ENCODE measurements at regions not wholly inside any gene's neighbourhood (a gene's known extent, or its start where the extent isn't known, plus 50 kb on each side); places are given as distances from the start of the nearest gene placed in this dataset.

DNA sequence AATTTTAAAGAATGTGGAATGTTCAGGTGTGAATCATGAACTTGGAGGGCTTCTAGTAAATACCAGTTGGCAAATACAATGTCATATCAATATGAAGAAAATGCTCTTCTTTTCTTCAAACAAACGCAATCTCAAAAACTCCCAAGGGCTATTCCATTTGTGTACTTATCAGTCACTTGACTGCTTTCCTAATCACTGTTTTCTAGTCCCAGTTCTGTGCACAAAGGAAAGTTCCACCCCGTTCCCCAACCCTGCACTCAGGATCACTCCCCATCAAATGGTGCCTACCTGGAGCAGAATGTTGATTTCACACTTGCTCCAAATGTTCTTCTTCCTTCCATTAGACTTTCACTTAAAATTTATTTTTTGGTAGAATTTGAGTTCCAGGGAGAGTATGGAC is 92.6 kb upstream of the RFC3 start:
- H3F3A ChIP-seq (ENCODE audit: insufficient read depth, low read length, poor library complexity, severe bottlenecking), result no peaks in the 10 kb centered on the region
- H3K27ac ChIP-seq (ENCODE audit: low read length), result no peak overlapping the region
- no peak overlapping the region for H3K4me3 ChIP-seq (ENCODE audit: low read length)

GRCh38 chr13:33727297-33728083 is 90.5 kb upstream of the RFC3 start:
- no peaks in the 10 kb centered on the region for H3K27me3 ChIP-seq (ENCODE audit: insufficient read depth, low read depth, low read length)

More for the DNA sequence above, 92.6 kb upstream of the RFC3 start:
- H3K9me3 ChIP-seq (ENCODE audit: low read length), result no peaks in the 10 kb centered on the region
- no peaks in the 10 kb centered on the region for H3K9me2 ChIP-seq (ENCODE audit: insufficient read depth, low read length)
- H3K79me2 ChIP-seq (replicated peaks; ENCODE audit: insufficient read depth, low read length), result no peaks in the 10 kb centered on the region
- no peaks in the 10 kb centered on the region for H3K27me3 ChIP-seq (ENCODE audit: insufficient read depth, low read depth, low read length)
- H3K36me3 ChIP-seq (ENCODE audit: insufficient read depth, low read length), result no peaks in the 10 kb centered on the region
- TF ChIP-seq, protein P1, sequence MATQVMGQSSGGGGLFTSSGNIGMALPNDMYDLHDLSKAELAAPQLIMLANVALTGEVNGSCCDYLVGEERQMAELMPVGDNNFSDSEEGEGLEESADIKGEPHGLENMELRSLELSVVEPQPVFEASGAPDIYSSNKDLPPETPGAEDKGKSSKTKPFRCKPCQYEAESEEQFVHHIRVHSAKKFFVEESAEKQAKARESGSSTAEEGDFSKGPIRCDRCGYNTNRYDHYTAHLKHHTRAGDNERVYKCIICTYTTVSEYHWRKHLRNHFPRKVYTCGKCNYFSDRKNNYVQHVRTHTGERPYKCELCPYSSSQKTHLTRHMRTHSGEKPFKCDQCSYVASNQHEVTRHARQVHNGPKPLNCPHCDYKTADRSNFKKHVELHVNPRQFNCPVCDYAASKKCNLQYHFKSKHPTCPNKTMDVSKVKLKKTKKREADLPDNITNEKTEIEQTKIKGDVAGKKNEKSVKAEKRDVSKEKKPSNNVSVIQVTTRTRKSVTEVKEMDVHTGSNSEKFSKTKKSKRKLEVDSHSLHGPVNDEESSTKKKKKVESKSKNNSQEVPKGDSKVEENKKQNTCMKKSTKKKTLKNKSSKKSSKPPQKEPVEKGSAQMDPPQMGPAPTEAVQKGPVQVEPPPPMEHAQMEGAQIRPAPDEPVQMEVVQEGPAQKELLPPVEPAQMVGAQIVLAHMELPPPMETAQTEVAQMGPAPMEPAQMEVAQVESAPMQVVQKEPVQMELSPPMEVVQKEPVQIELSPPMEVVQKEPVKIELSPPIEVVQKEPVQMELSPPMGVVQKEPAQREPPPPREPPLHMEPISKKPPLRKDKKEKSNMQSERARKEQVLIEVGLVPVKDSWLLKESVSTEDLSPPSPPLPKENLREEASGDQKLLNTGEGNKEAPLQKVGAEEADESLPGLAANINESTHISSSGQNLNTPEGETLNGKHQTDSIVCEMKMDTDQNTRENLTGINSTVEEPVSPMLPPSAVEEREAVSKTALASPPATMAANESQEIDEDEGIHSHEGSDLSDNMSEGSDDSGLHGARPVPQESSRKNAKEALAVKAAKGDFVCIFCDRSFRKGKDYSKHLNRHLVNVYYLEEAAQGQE (IDR thresholded peaks at IDR 0.05; ENCODE audit: borderline replicate concordance), result no peak
- TF ChIP-seq EZH2 (IDR thresholded peaks at IDR 0.05; ENCODE audit: borderline replicate concordance, insufficient read depth, low read length, poor library complexity, severe bottlenecking), result no peak
- no peak for TF ChIP-seq TAF1 (IDR thresholded peaks at IDR 0.05; ENCODE audit: low read depth)
- no peak for TF ChIP-seq EP300 (conservative IDR thresholded peaks at IDR 0.05; ENCODE audit: poor library complexity, severe bottlenecking)
- no peak for TF ChIP-seq MXI1 (conservative IDR thresholded peaks at IDR 0.05; ENCODE audit: poor library complexity, severe bottlenecking)
- TF ChIP-seq RAD21 (conservative IDR thresholded peaks at IDR 0.05), result no peak
- no peak overlapping the region for H2AFZ ChIP-seq (ENCODE audit: low read depth, low read length)
- H3K9ac ChIP-seq (ENCODE audit: low read length), result no peak overlapping the region
- no peaks in the 10 kb centered on the region for H4K20me1 ChIP-seq (ENCODE audit: insufficient read depth)
- H3K4me2 ChIP-seq (ENCODE audit: low read length), result no peak overlapping the region

More at GRCh38 chr13:33727297-33728083, 90.5 kb upstream of the RFC3 start:
- no peaks in the 10 kb centered on the region for H3K9me3 ChIP-seq (ENCODE audit: low read length)
- TF ChIP-seq SMC3 (conservative IDR thresholded peaks at IDR 0.05; ENCODE audit: poor library complexity) (no peak), TAF1 (IDR thresholded peaks at IDR 0.05; ENCODE audit: low read depth) (no peak), EZH2 (IDR thresholded peaks at IDR 0.05; ENCODE audit: borderline replicate concordance, insufficient read depth, low read length, poor library complexity, severe bottlenecking) (no peak), CTCF (IDR thresholded peaks at IDR 0.05; ENCODE audit: poor library complexity, severe bottlenecking) (no peak), RAD21 (conservative IDR thresholded peaks at IDR 0.05) (no peak), POLR2AphosphoS5 (IDR thresholded peaks at IDR 0.05) (no peak), EP300 (conservative IDR thresholded peaks at IDR 0.05; ENCODE audit: poor library complexity, severe bottlenecking) (no peak), MXI1 (conservative IDR thresholded peaks at IDR 0.05; ENCODE audit: poor library complexity, severe bottlenecking) (no peak)
- TF ChIP-seq, protein P1 (IDR thresholded peaks at IDR 0.05; ENCODE audit: borderline replicate concordance), result no peak
- no peaks in the 10 kb centered on the region for H3K79me2 ChIP-seq (replicated peaks; ENCODE audit: insufficient read depth, low read length)
- H2AFZ ChIP-seq (ENCODE audit: low read depth, low read length), result no peak overlapping the region
- H3K4me3 ChIP-seq (ENCODE audit: low read length), result no peak overlapping the region
- no peaks in the 10 kb centered on the region for H3K9me2 ChIP-seq (ENCODE audit: insufficient read depth, low read length)
- H3K9ac ChIP-seq (ENCODE audit: low read length), result no peak overlapping the region
- no peaks in the 10 kb centered on the region for H3F3A ChIP-seq (ENCODE audit: insufficient read depth, low read length, poor library complexity, severe bottlenecking)
- H4K20me1 ChIP-seq (ENCODE audit: insufficient read depth), result no peaks in the 10 kb centered on the region
- H3K4me2 ChIP-seq (ENCODE audit: low read length), result no peak overlapping the region
- H3K36me3 ChIP-seq (ENCODE audit: insufficient read depth, low read length), result no peaks in the 10 kb centered on the region
- no peak overlapping the region for H3K27ac ChIP-seq (ENCODE audit: low read length)
